Parathyroid adenoma (tissue), 2 donors: ENCODE measurements at regions not wholly inside any gene's neighbourhood (a gene's known extent, or its start where the extent isn't known, plus 50 kb on each side); places are given as distances from the start of the nearest gene placed in this dataset.
"Not testable (repeated sequence)": the region's sequence is repeated elsewhere in the genome, so short reads cannot be mapped to it uniquely, and the experiment has no call there.

Experiments
- H2AFZ ChIP-seq: fragments of 300-600 bp; sonication (generic); one replicate; pipeline ENCODE4 v1.7.0; 2017; ENCODE audit warnings: antibody characterized with exemption, mild to moderate bottlenecking
- H3K27ac ChIP-seq: fragments of 300-600 bp; sonication (generic); one replicate; pipeline ENCODE4 v1.7.0; 2017
- H3K27me3 ChIP-seq: fragments of 300-600 bp; sonication (generic); one replicate; pipeline ENCODE4 v1.7.0; 2017; ENCODE audit warnings: low read length; ENCODE audit not compliant: control insufficient read depth, insufficient read depth
- H3K36me3 ChIP-seq: fragments of 300-600 bp; sonication (generic); one replicate; pipeline ENCODE4 v1.7.0; 2017; ENCODE audit warnings: low read length; ENCODE audit not compliant: control insufficient read depth, insufficient read depth
- H3K4me1 ChIP-seq: fragments of 300-600 bp; sonication (generic); one replicate; pipeline ENCODE4 v1.7.0; 2017; ENCODE audit warnings: control low read depth
- H3K4me2 ChIP-seq: fragments of 300-600 bp; sonication (generic); one replicate; pipeline ENCODE4 v1.7.0; 2017; ENCODE audit warnings: low read length
- H3K4me3 ChIP-seq: fragments of 300-600 bp; sonication (generic); one replicate; pipeline ENCODE4 v1.7.0; 2017; ENCODE audit warnings: low read depth, low read length
- H3K79me2 ChIP-seq: fragments of 300-600 bp; sonication (generic); one replicate; pipeline ENCODE4 v1.7.0; 2017; ENCODE audit warnings: control low read depth
- H3K9ac ChIP-seq: fragments of 300-600 bp; sonication (generic); one replicate; pipeline ENCODE4 v1.7.0; 2017; ENCODE audit warnings: mild to moderate bottlenecking
- H3K9me3 ChIP-seq: fragments of 300-600 bp; sonication (generic); one replicate; pipeline ENCODE4 v1.7.0; 2017; ENCODE audit warnings: low read length; ENCODE audit not compliant: control insufficient read depth
- TF ChIP-seq, protein P1 (sequence below): fragments of 300-600 bp; sonication (generic); IDR thresholded peaks from one replicate; pipeline ENCODE4 v1.7.0; 2017; ENCODE audit warnings: antibody characterized with exemption, mild to moderate bottlenecking
- donor health status: primary hyperparathyroidism.

- Histone ChIP-seq H3K36me3 (no peaks in the 10 kb centered on the region), H3K9ac (no peak overlapping the region), H3K27me3 (no peaks in the 10 kb centered on the region), H2AFZ (no peak overlapping the region), H3K4me2 (no peak overlapping the region), H3K79me2 (no peaks in the 10 kb centered on the region), H3K4me3 (no peak overlapping the region), H3K9me3 (no peaks in the 10 kb centered on the region), H3K4me1 (no peaks in the 10 kb centered on the region), H3K27ac (no peak overlapping the region)
- TF ChIP-seq, protein P1, sequence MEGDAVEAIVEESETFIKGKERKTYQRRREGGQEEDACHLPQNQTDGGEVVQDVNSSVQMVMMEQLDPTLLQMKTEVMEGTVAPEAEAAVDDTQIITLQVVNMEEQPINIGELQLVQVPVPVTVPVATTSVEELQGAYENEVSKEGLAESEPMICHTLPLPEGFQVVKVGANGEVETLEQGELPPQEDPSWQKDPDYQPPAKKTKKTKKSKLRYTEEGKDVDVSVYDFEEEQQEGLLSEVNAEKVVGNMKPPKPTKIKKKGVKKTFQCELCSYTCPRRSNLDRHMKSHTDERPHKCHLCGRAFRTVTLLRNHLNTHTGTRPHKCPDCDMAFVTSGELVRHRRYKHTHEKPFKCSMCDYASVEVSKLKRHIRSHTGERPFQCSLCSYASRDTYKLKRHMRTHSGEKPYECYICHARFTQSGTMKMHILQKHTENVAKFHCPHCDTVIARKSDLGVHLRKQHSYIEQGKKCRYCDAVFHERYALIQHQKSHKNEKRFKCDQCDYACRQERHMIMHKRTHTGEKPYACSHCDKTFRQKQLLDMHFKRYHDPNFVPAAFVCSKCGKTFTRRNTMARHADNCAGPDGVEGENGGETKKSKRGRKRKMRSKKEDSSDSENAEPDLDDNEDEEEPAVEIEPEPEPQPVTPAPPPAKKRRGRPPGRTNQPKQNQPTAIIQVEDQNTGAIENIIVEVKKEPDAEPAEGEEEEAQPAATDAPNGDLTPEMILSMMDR, result no peak
Observed at GRCh38 chr18:10252494-10252893, 201.9 kb upstream of the APCDD1 start.

- Histone ChIP-seq H3K9ac (no peak overlapping the region), H3K27me3 (no peaks in the 10 kb centered on the region), H3K4me1 (no peaks in the 10 kb centered on the region), H3K27ac (no peak overlapping the region), H2AFZ (no peak overlapping the region), H3K4me2 (no peak overlapping the region), H3K4me3 (no peak overlapping the region), H3K9me3 (no peaks in the 10 kb centered on the region), H3K36me3 (no peaks in the 10 kb centered on the region), H3K79me2 (no peaks in the 10 kb centered on the region)
- TF ChIP-seq, protein P1, result no peak
Observed at GRCh38 chr18:10252952-10253705, 201.3 kb upstream of the APCDD1 start.

DNA sequence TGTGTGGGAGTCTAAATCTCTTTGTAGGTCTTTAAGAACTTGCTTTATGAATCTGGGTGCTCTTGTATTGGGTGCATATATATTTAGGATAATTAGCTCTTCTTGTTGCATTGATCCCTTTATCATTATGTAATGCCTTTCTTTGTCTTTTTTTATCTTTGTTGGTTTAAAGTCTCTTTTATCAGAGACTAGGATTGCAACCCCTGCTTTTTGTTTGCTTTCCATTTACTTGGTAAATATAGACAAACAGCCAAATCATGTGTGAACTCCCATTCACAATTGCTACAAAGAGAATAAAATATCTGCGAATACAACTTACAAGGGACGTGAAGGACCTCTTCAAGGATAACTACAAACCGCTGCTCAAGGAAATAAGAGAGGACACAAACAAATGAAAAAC lies 198.2 kb upstream of the APCDD1 start:
- not testable (repeated sequence) for H3K4me2 ChIP-seq, H3K27me3 ChIP-seq, H2AFZ ChIP-seq, H3K79me2 ChIP-seq, H3K27ac ChIP-seq, H3K4me1 ChIP-seq, H3K36me3 ChIP-seq, H3K9ac ChIP-seq, H3K9me3 ChIP-seq, H3K4me3 ChIP-seq

DNA sequence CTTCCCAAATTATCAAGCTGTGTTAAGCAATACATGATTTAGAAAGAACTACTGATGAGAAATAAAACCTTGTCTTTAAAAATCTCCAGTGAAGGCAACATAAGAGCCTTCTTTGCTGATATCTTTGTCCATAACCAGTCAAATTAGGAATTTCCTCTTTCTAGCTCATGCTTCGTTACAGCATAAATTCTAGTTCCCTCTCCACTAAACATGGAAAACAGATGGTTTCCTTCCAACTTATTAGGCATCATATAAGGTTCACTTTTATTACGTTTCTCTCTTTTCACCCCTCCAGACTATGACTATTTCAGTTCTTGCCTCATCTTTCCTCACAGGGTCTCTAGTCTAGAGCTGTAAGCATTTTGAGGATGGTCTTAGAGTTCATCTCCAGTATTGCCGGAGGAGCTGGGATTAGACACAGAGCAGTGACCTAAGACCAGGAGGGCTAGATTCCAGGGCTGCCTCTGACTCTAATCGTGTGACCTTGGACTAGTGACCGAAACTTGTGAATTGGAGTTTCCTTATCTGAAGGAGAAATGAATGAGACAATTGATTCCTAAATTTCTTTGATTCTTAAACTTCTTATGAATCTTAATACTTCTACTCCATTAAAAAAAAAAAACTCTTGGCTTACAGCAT lies 195.5 kb upstream of the APCDD1 start:
- Histone ChIP-seq H3K4me3 (no peak overlapping the region), H3K27me3 (no peaks in the 10 kb centered on the region), H3K4me1 (no peaks in the 10 kb centered on the region), H2AFZ (no peak overlapping the region), H3K36me3 (no peaks in the 10 kb centered on the region), H3K79me2 (no peaks in the 10 kb centered on the region), H3K27ac (no peak overlapping the region), H3K9me3 (no peaks in the 10 kb centered on the region), H3K4me2 (no peak overlapping the region), H3K9ac (no peak overlapping the region)
- TF ChIP-seq, protein P1, result no peak

DNA sequence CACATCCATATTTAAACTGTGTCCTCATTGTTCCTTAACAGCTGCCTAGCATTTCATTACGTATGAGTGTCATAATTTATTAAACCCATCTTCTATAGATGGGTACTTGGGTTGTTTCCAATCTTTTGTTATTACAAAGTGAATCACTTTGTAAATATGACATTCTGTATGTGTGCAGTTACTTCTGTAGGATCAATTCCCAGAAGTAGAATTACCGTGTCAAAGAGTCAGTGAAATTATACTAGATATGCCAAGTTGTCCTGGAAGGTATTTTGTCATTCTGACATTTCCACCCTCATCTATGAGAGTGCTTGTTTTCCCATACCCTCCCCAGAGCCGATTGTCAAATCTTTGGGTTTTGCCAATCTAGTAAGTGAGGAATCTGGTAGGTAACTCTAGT lies 194.5 kb upstream of the APCDD1 start:
- H3K36me3 ChIP-seq, result no peaks in the 10 kb centered on the region
- no peaks in the 10 kb centered on the region for H3K9me3 ChIP-seq
- H3K27me3 ChIP-seq, result no peaks in the 10 kb centered on the region
- no peaks in the 10 kb centered on the region for H3K4me1 ChIP-seq
- H3K27ac ChIP-seq, result no peak overlapping the region
- H3K9ac ChIP-seq, result no peak overlapping the region
- TF ChIP-seq, protein P1, result no peak
- H3K4me3 ChIP-seq, result no peak overlapping the region
- H3K4me2 ChIP-seq, result no peak overlapping the region
- H3K79me2 ChIP-seq, result no peaks in the 10 kb centered on the region
- no peak overlapping the region for H2AFZ ChIP-seq
